ENCODE measurements at regions not wholly inside any gene's neighbourhood (a gene's known extent, or its start where the extent isn't known, plus 50 kb on each side); places are given as distances from the start of the nearest gene placed in this dataset.
"Not testable (repeated sequence)": the region's sequence is repeated elsewhere in the genome, so short reads cannot be mapped to it uniquely, and the experiment has no call there.

DNA sequence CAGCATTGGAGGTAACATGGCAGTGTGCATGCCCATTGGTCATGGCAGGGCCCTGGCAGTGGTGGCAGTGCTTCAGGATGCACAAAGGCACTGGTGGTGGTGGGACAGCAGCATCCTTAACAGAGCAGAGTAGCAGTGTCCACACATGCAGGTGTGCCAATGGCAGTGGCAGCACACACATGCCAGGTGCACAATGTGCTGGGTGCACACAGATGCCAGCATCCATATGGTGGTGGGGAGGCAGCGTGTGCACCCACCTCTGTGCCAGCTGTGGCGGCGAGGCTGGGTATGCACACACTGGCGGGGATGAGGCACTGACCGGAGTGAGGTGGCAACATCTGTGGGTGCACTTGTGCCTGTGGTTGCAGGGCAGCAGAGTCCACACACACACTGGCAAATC, 150.6 kb downstream of the SI start:
- no peak for DNase-seq

DNA sequence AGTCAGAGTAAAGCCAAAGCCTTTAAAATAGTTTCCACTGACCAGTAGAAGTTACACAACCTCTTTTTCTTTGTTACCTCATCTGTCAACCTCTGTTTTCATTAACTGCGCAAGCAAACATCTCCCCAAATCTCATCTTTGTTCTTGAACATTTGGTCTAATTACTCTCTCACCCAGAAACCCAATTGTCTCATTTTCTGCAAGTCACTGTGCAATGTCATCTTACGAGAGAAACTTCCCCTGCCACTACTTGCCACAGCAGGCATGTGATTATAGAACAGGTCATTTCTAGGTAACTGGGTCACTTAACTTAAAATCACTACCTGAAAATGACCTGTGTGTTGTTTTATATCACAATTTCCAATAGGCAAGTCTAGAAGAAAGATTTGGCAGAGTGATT, 159.4 kb downstream of the SI start:
- no peak for DNase-seq

DNA sequence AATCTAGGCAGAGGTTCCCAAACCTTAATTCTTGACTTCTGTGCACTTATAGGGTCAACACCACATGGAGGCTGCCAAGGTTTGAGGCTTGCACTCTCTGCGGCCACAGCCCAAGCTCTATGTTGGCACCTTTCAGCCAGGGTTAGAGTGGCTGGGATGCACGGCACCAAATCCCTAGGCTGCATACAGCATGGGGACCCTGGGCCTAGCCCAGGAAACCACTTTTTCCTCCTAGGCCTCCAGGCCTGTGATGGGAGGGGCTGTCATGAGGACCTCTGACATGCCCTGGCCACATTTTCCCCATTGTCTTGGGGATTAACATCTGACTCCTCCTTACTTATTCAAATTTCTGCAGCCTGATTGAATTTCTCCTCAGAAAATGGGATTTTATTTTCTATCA, 165.4 kb downstream of the SI start:
- no peak for DNase-seq

DNA sequence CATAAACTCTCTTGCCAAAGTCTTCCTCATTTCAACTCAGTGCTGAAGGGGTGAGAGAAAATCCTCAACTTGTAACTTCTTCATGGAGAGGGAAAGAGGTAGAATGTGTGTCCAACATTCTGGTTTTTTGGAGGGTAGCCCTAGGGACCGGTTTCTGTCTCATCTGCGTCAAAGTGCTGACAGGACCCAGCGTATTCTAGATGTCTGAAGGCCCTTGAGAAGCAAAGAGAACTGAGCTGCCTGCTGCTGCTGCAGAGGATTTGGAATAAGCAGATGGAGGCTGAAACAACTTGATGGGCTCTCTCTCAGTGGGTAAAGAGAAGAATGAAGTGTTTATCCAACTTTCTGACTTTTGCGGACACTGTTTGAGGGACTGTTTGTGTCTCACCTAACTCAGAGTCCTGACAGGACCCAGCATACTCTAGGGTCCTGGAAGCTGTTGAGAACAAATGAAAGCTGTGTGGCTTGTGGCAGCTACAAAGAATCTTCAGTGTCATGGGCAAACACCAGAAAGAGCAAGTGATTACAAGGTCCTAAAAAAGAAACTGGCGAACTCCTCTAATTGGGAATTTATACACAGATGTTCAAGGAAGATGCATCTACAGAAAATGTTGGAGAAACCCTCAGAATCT, 174.4 kb downstream of the SI start:
- DNase-seq, result no peak

DNA sequence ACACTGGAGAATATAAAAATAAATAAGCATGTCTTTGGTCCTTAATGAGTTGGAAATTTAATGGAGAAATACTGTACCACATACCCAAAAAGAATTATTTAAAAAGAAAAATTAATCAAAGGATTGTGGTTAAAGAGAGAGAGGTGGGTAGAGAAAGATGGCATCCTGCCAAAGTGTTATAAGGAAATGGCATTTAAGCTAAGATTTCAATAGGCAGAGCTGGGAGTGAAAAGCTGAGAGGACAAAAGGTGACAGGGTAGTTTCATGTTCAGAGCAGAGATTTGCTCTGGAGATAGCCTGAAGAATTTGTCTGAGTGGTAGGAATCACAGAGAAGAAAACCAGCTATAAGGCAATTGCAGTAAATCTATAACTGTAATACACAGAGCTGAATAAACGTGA, 181.0 kb downstream of the SI start:
- DNase-seq, result no peak

DNA sequence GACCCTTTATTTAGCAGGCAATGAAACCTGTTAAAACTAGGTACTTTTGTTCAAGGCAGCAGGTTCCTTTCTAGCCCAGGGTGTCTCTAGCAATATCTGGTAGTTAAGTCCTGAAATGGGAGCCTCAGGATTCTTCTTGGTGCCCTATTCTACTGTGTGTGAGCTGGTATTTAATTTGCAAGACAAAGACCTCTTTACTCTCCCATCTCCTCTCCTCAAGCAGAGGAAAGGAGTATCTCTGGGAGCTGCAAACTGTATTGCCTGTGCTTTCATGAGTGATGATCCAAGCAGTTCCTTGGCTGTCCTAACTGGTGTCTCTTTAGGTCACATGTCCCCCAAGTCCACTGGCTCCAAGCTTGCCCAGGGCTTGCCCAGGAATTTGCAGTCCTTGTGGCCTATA, 188.2 kb downstream of the SI start:
- DNase-seq, result no peak

DNA sequence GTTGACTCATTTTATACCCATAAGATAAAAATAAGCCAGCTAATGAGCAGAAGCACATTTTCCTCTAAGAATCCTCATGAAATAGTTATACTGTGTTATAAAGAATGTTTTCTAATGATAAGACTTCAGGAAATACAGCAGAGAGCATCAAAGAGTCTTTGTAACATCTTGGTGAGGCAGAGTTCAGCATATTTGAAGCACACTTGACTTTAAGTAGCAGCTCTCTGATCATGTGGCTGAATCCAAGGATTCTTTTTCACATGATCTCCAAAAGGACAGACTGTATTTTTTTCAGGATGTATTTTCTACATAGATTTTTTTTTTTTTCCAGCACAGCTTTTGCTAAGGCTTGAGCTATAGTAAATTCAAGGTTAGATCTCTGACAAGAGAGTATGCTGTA, 195.1 kb downstream of the SI start:
- DNase-seq, result no peak

DNA sequence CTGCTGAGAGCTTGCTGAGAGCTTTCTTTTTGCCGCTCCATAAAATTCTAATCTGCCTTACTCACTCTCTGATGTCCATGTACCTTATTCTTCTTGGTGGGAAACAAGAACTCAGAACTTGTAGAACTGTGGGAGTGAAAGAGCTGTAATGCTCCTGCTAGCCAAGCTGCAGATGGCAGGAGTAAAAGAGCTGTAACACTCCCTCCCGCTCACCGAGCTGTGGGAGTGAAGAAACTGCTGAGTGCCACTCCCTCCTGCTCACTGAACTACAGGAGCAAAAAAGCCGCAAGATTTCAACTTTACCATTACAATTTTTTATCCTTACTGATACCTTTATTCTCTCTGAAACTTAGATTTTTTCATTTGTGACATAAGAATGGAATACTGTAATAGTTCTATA, 199.1 kb downstream of the SI start:
- peak in 8 of 56 donors; percentile 1 to 16 (median 4) for DNase-seq

DNA sequence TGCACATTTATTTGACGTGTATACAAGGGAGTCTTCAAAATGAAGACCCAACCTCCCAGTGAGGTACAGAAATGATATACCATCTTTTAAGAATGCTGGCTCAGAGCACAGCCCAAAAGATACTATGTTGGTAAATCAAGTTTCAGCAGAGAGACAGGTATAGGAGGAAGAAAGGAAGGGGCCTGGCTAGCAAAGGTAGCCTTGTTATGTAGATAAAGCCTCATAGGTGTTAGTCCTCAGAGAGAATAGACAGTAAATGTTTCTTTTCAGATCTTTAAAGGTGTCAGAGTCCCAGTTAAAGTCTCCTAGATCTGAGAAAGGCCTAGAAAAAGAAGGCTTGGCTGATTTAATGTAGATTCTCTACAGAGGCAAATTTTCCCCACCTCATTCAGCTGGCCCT, 213.8 kb downstream of the SI start:
- DNase-seq, result no peak

DNA sequence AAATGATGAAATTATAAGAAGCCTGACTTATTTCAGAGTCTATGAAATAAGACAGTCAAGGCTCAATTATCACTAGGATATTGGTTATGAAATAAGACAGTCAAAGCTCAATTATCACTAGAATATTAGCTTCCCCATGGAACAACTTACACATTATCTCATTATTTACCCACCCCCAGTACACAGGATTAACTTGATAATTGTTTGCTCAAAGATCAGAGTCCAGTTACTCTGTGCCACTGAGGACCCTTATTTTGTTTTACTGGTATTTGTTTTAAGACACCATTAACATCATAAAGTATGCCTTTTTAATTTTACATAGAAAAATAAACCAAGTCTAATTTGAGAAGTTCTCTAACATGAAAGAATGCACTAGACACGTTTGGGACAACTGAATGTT, 225.4 kb downstream of the SI start:
- no peak for DNase-seq

DNA sequence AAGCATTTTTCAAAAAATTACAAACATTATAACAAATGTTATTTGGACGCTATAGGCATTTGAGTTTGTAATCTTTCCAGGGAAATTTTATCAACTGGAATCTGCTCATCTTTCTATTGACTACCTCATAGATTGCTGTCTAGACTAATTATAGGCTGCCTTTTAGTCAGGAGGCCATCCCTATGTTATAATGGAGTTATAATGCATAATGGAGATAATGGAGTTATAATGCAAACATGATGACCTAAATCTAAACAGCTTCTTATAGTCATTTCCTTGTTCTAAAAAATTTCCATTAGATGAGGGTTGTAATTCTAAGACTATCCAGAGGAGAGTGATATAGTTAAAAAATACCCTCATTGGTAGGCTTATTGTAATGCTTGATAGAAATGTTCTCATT, 226.4 kb downstream of the SI start:
- no peak for DNase-seq

DNA sequence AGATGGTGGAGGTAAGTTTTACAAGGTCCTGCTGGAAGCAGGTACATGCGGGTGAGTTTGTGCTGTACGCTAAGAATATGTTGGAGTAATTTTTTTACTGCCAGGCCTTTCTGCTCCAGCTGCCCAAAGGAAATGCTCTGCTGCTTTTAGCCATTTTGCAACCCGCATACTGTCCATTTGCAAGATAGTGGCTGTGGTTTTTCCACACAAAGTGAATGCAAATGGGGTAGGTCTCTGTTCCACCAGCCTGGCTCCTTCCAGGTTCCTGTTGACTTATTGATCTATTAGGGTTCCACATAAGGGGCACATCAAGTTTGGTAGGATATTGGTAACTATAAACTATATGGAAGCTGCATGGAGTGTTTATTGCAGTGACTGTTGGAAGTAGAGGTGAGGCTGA, 227.1 kb downstream of the SI start:
- no peak for DNase-seq

DNA sequence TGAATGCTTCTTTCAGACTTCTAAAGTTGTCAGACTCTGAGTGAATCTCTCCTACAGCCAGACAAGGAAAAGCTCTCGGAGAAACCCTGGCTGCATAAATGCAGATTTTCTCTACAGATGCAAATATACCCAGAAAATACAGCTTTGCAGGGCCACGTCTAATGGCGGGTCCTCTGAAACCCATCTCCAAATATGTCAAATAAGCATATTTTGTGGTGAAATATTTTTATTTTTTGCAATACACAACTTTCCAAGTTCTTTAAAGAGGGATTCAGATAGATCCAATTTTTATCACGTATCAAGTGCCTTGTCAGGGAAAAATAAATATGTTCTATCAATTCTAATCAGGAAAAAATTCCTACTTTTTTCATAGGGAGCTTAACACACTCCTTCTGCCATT, 229.4 kb downstream of the SI start:
- DNase-seq, result no peak

DNA sequence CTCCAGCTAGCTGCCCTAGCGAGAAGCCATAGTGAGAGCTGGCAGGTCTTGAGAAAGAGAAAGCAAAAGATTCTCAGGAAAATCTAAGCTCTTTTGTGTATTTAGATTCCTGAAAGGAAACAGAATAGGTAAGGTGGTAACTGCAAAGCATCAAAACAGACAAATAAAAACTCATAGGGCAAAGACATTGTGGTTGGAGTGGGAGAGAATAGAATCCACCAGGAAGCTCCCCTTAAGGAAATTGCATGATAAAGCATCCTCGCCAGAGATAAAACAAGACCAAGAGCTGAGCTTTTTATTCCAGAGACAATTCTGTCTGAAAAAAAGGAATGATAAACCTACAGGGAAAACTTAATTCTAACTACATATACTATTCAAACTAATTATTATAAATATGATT, 232.6 kb downstream of the SI start:
- no peak for DNase-seq

DNA sequence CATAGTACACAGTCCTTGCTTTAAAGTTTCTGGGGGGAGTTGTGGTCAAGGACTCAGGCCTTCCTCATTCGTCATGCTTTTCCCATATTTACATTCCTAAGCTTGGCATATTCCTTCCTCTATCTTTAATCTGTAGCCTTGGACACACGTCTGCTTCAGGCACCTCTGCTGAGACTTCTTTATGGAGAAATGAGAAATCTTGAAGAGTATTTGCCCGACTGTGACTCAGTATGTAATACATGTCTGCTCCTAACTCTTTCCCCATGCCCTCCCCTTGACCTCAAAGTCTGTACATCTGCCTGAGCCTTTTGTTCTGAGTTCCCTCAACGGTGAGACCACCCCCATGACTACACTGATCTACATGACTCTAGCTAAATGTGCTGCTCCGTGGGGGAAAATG, 246.1 kb downstream of the SI start:
- no peak for DNase-seq

DNA sequence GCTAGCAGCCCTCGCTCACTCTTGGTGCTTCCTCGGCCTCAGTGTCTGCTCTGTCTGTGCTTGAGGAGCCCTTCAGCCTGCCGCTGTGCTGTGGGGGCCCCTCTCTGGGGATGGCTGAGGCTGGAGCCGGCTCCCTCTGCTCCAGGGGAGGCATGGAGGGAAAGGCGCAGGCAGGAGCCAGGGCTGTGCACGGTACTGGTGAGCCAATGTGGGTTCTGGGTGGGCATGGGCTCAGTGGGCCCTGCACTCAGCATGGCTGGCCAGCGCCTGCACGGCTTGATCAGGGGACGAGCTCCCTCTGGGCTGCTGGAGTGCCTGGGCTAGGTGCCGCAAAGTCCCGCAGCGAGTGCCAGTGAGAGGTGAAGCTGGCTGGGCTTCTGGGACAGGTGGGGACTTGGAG, 260.0 kb downstream of the SI start:
- no peak for DNase-seq

DNA sequence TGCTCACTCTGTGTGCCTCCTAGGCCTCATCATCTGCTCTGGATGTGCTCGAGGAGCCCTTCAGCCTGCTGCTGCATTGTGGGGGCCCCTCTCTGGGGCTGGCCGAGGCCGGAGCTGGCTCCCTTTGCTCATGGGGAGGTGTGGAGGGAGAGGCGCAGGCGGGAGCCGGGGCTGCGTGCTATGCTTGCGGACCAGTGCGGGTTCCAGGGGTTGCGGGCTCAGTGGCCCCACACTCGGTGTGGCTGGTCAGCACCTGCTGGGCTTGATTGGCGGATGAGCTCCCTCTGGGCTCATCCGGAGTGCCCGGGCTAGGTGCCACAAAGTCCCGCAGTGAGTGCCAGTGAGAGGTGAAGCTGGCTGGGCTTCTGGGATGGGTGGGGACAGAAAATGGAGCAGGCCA, 264.2 kb downstream of the SI start:
- no peak for DNase-seq

DNA sequence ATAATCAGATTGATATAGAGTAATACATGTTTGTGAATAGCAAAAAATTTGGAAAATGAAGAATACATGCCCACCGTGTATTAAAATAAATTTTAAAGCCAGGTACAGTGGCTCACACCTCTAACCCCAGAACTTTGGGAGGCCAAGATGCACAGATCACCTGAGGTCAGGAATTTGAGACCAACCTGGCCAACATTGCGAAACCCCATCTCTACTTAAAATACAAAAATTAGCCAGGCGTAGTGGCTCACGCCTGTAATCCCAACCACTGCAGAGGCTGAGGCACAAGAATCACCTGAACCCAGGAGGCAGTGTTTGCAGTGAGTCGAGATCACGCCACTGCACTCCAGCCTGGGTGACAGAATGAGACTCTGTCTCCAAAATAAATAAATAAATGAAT, 266.3 kb downstream of the SI start:
- no peak for DNase-seq

DNA sequence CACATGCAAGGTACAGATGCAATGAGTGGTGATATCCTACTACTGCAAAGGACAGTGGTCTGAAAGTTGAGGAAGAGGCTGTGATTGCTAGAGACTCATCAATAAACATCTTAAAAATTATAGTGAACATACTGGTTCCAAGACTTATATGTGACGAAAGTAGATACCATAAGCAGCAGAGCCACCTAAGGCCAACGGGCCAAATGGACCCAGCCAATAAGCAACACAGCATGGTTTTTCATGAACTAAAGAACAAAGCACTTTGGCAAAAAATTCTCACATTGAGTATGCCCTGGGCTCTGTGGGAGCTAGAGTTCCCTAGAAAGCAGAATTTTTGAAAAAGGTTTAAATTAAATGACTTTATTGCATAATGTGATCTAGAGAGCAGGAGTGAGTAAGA, 272.1 kb downstream of the SI start:
- DNase-seq, result peak in 6 of 56 donors; percentile 1 to 15 (median 4)

DNA sequence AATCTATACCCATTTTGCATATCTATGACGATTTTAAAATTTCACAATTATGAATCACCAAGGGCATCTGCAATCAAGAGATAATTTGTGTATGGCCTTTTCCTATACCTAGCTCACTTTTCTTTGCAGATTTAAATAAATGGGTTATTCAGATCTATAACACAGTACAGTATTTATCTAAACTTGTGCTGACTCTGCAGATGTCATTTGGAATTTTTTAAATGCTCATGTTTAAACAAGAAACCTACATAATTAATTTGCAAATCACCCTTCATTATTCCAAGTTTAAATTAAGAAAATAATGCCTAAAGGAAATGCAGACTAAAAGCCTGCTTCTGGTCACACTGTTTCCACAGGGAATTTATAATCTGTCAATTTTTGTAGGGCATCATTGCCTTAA, 284.2 kb downstream of the SI start:
- DNase-seq, result no peak

DNA sequence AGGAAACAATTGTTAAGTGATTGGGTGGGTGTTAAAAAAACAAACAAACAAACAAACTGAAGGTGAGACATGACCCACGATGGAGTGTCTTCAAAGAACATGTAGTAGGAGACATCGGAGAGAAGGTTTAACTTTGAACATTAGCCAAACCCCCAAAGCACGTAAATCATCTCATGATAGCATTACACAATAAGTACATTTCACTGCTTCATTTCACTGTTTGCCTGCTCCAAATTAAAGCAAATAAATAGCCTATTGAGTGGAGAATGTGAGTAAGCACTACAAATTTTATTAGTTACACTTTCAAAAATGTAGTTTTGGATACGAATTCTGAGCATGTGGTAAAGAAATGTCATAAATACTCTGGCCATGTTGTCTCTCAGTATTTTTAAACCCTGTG, 287.0 kb downstream of the SI start:
- no peak for DNase-seq

DNA sequence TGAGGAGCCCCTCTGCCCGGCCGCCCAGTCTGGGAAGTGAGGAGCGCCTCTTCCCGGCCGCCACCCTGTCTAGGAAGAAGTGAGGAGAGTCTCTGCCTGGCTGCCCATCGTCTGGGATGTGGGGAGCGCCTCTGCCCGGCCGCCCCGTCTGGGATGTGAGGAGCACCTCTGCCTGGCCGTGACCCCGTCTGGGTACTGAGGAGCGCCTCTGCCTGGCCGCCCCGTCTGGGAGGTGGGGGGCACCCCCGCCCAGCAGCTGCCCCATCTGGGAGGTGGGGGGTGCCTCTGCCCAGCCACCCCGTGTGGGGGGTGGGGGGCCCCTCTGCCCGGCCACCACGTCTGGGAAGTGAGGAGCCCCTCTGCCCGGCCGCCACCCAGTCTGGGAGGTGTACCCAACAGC, 293.9 kb downstream of the SI start:
- not testable (repeated sequence) for DNase-seq

DNA sequence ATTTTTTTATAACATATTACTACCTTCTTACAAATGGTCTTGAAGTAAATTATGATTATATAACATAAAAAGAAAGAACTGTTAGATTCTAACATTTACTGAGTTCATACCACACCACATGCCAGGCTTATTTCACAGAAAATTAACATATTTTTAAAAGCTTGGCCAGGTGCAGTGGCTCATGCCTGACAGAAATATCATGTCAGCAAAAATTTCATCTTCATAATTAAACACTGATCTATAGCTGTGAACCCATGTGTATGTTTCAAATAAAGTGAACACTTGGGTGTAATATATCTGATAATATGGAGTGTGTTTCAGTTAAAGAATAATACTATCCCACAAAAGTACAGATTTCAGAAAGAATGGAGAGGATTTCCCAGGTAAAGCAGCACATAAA, 296.5 kb downstream of the SI start:
- DNase-seq, result no peak

DNA sequence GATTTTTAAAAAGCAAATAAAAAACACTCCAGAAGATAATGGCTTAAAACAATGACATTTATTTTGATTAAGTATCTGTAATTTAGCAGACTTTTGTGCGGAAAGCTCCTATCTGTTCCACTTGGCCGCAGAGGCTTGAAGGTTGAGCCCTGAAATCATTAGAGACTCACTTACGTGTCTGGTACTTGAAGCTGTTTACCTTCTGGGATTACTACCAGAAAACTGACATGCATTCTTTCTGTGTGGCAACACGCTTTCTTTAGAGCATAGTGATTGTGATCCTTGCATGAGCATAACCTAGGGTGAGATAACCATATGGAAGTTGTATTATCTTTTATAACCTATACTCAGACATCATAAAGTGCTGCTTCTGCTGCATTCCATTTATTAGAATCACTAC, 298.5 kb downstream of the SI start:
- DNase-seq, result no peak
